HG03354 (cell line): ENCODE measurements at regions not wholly inside any gene's neighbourhood (a gene's known extent, or its start where the extent isn't known, plus 50 kb on each side); places are given as distances from the start of the nearest gene placed in this dataset.
"Not testable (repeated sequence)": the region's sequence is repeated elsewhere in the genome, so short reads cannot be mapped to it uniquely, and the experiment has no call there.

Experiments used
- ATAC-seq: cut with Tn5 transposase; IDR thresholded peaks from one replicate; pipeline ENCODE4 v1.9.1; 2021; ENCODE audit warnings: mild to moderate bottlenecking; ENCODE audit not compliant: unreplicated experiment, poor library complexity, severe bottlenecking

DNA sequence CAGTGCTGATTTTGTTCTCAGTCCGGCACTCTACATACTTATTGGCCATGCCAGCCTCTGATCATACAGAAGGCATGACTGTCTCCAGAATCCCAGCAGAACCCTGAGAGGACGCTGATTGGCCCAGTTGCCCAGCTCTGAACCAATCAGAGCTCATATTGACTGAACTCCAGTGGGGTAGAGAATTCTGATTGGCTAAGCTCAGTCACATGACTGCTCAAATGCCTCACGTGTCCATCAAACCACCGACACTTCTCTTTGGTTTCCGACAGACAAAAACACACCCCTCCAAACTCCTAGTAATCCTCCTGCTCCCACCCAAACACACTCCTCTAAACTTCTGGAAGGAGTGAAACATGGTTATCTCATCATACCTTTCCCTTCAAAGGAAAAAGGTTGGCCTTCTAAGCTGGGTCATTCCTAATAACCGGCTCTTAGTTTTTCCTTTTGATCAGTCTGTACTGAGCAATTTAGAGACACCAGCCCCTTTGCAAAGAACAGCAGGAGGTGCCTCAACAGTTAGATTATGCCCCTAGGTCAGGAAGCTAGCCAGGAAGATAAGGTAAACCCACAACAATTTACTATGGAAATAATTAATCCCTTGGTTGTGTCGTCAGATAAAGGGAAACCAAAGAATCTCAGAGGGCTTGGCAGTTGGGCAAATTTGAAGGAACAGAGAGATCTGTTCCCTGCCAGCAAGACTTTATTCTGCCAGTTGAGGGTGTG lies 187.8 kb downstream of the TLE3 start:
- no peak for ATAC-seq

DNA sequence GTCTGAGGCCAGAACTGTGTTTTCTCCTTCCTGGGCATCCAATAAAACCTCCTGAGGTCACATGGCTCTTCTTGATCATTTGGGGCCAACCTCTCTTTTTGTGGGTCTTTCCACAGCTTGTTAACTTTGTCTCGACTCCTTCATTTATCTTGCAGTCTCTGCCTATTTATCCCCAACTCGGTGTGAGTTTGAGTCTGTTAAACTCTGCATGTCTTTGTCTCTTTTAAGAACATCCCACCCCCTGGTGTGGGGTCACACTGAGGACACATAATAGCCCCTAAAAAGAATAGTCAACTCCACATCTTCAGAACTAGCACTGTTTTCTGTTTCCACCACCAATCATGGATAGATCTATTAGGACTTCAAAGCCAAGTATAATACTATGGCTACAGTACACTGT lies 187.2 kb downstream of the TLE3 start:
- ATAC-seq = no peak

DNA sequence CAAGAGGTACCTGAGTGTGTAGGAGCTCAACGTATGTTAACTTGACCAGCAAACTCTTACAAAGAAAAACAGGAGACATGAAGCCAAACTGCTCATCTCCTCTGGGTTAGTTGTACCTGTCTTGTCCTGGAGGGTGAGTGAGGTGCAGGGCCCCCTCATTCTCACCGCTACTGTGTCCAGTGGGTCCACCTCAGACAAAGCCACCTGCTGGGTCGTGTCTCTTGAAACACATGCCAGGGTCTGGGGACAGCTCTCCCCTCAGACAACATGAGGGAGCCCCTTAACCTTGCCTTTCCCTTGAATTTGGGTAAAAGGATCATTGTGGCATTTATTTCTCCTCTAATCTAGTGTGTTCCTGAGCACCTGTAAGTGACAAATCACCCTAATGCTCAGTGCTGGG lies 185.6 kb downstream of the TLE3 start:
- no peak for ATAC-seq

DNA sequence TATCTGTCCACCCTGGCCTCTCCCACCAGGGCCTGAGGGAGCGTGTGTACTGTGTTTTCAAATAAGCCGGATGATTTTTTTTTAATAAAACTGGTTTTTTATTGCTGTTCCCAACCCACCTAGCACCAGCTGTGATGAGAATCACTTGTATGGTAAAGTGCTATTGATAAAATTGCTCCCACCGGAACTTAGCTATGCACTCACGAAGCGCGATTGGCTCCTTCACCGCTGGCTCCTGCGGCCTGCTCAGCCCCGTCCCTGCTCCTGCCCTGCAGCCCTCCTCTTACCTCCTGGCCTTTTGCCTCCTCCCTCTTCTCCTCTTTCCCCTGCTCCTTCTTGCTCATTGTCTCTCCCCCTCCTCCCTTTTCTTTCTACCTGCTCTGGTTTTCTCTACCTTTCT lies 183.7 kb downstream of the TLE3 start:
- no peak for ATAC-seq

DNA sequence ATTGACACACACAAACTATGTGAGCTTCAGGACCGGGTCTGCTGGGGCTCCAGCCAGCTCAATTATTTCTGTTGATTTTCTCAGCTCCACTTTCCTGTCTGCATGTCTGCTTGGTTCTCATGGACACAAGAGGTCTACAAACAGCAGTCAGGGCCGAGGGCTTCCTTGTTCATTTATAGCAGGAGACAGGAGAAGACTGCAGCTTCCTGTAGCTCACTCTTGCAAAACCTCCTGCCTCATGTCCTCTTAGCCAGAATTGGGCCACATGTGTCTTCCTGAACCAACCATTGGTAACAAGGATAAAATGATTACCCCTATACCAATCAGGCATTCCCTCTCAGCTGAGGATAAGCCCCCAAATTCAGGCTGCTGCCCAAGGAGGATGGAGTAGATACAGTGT lies 182.8 kb downstream of the TLE3 start:
- ATAC-seq = no peak

DNA sequence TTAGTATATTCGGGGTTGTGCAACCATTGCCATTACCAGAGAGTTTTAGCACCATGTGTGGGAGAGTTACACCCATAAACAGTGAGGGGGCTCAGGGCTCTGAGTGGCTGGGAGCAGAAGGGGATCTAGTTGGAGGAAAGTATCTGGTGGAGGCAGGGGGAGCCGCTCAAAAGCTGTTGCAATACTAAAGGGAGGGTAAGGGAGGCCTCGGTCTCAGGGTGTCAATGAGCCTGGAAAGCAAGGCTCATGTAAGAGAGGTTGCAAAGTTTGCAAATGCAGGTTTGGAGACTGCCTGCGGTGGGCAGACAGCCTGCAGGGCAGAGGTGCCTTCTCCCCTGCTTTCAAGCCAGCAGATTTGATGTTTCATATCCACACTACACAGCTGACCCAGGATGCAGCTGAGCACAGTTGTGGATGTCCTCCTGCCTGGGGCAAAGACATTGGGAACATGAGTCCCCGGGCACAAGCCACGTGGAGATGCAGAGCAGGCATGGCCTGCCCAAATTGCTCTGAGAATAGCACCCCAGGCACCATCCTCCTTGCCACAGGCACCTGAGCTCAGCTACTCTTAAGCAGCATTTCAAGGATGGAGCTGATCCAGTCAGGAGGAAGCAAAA lies 181.4 kb downstream of the TLE3 start:
- no peak for ATAC-seq

DNA sequence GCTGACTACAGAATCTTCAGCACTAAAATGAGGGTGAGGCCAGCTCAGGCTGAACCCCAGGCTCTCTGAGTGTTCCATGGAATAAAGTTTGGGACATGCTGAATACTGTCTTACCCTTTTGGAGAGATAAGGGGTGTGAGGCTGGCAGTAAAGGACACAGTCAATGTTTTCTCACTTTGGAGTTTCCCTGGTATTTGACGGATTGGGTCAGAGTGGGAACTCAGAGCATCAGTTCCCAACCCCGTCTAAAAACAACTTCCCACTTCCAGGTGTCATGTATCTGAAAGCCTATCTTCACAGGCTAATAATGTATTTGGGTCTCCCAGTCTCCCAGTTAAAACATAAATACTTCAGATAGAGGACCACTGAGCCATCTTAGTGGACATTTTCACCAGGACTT lies 180.7 kb downstream of the TLE3 start:
- ATAC-seq = no peak

DNA sequence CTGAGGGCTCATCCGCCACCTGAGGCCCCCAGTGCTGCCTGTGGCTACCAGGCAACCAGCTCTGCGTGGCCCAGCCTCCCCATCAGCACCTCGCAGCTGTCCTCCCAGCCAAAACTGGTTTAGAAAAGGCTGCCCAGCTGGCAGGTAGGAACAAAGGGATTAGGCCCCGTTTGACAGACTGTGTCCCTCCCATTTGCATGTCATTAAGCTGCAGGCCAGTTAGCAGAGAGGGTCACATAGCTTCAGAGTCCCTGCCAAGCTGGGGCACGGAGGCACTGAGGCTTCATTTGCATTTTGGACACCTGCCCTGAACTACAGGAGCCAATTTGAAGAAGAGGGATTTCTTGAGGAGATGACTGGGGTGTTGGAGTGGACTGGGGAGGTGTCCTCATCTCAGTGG lies 177.9 kb downstream of the TLE3 start:
- no peak for ATAC-seq

DNA sequence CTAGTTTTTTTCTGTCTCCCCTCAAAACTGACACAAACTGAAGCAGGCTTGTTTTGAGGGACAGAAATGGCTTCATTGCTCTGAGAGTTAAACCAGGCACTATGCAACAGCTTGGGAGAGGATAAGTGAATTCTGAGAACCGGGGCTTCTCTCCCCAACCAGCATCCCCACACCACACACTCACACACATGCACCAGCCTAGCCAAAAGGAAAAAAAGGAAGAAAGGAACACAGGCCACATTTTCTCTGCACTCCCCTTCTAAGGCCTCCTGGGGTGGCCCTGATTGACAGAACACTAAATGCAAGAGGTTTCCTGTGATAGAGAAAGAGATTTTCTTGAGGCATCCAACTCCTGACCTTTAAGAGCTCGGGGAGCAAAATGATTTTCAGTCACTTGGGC lies 177.5 kb downstream of the TLE3 start:
- no peak for ATAC-seq

DNA sequence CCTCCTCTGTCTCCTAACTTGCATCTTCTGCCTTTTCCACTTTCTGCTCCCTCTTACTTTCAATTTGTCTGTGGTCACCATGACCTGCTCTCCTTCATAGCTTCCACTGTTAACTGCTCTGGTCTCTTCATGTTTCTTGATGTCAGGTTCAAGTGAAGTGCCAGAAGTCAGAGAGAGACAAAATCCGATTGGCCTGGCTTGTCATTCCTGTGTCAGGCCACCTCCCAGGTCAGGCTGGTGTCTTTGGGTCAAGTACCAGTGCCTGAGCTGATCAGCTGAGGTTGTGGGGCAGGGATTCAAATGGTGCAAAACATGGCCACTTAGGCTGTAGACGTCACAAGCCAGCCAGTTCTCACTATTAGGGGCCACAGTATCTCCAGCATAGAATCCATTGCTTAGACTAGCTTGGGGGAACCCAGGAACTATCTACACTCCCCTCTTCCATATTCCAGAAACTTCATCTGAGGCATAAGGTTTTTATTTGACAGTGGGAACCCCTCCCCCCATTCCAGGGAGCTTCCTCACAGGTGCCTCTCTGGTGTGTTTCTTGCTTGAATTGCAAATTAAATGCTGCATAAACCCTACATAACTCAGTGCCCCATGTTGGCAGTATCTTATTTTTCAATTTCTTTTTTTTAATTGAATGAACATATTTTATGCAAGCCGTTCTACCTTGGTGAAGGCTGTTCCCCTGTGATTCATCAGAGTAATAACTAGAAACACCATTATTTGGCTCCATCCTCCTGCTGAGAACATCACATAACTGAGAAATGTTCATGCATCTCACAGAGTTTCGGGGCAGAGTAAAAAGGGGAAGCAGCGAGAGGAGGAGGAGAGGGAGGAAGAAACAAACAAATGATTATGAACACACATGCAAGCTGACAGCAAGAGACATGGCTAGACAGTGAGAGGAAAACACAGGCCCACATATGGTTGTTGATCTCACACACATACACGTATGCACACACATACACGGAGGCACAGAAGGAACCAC lies 175.8 kb downstream of the TLE3 start:
- ATAC-seq = no peak

DNA sequence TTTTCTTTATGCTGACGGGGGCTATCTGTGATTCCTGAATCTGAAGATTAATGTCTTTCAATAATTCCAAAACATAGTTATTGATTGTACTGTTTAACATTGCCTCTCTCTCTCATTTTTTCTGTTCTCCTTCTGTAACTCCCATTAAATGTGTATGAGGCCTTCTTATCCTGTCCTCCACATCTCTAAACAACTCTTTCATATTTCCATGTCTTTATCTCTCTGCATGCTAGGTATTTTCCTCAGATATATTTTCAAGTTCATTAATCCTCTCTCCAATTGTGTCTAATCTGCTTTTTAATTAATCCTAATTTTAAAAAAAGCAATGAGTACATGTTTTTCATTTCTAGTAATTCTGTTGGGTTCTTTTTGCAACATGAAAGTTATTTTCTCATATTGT lies 173.2 kb downstream of the TLE3 start:
- ATAC-seq = no peak

DNA sequence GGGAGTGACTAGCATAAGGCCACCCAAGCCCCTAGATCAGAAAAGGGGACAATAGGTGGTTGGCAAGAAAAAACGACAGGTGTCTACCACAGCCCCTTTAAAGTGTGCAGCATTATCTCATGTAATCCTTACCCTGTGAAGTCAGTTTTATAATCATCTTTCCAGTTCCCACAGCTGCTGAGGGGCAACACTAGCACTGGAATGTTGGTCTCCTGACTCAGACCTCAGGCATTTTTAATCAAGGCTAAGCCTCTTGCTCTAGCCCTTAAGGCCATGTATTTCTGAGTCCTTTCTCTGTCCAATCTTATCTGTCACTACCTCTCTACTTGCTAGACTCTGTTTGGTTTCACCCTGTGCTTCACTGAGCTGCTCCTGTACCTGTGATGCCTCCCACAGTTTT lies 171.7 kb downstream of the TLE3 start:
- no peak for ATAC-seq

DNA sequence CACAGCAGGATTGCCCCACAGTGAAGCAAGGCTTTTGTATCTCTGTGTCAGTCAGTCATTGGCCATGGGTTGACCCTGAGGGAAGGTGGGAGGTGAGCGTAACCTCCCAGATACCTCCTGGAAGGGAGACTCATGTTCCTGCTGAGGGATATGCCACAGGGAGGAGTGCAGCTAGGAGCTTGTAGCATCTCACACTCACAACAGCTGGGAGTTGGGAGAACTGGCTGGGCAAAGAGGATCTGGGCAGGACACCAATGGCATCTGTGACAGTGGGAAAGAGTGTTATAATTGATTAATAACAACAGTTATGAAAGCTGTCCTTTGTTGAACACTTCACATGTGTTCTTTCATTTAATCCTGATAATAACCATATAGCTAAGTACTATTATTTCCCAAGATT lies 171.0 kb downstream of the TLE3 start:
- ATAC-seq = no peak

DNA sequence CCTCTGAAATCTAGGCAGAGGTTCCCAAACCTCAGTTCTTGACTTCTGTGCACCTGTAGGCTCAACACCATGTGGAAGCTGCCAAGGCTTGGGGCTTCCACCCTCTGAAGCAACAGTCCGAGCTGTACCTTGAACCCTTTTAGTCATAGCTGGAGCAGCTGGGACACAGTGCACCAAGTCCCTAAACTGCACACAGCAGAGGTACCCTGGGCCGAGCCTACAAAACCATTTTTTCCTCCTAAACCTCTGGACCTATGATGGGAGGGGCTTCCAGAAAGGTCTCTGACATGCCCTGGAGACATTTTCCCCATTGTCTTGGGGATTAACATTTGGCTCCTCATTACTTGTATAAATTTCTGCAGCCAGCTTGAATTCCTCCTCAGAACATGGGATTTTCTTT lies 168.8 kb downstream of the TLE3 start:
- not testable (repeated sequence) for ATAC-seq

DNA sequence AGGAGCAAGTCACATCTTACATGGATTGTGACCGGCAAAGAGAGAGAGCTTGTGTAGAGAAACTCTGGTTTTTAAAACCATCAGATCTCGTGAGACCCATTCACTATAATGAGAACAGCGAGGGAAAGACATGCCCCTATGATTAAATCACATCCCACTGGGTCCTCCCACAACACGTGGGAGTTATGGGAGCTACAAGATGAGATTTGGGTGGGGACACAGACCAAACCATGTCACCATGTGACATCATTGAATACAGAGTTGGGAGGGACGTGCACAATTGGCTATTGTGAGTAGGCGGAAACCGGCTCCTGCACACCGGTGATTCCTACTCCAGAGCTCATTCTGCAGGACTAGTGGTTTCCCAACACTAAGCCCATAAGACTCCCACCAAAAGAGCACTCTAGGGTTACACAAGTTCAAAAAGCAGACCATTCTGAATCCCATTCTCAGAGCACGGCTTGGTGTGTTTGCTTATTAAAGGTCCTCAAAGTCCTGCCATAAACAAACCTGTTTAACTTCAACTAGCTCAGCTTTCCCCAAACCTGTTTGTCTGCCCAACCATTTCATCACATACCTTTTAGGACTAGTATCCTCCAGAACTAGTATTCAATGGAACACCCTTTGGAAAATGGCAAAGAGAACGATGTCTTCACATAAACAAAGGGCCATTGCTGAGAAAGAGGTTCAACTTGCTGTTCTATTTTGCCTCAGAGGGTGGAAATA lies 167.6 kb downstream of the TLE3 start:
- no peak for ATAC-seq

DNA sequence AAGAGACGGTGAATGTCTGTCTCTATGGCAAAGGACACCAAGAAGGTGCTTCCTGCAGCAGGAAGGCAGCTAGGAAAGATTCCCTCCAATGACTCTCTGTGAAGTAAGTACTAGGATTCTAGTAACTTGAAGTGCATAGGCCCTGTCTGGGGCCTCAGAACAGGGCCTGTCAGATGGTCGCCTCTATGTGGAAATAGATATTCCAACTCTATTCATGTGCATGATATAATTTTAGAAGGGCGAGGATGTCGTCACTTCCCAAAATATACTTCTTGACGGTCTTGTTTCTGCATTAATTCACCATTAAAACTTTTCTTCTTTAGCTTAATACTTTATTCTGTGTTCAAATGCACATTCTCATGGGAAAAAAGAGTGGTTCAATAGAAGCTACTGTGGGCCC lies 167.0 kb downstream of the TLE3 start:
- no peak for ATAC-seq

DNA sequence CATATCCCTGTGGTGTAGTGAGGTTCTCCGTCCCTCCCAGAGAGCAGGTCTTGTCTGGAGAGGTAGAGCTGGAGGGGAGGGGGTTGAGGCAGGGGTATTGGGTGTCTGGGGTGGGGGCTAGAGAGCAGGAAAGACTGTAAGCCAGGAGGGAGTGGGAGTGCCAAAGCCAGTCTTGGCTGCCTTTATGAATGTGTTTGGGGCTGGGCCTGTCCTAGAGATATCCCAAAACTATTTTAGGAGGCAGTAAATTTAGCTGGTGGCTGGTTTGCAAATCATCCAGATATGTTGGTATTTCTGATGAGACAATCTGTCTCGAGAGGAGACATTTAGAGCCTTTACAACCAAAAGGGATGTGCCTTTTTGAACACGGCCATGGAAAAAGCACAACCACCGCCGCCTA lies 166.6 kb downstream of the TLE3 start:
- ATAC-seq = no peak

DNA sequence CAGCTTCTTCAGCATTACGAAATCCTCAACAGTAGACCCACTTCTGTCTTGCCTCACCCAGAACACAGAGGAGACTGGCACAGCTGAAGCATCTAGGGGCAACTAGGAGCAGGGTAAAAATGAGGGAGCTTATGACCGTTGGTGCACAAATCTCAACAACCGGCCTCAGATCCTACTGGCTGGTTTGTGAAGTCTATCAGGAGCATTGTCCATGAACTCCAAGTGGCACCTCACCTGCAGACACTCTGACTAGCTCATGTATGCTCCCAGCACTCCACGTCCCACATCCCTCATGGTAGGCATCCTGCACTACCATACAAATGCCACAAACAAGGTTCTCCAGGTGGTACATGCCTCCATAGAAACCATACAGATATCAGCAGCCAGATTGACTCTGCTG lies 163.1 kb downstream of the TLE3 start:
- ATAC-seq = no peak

DNA sequence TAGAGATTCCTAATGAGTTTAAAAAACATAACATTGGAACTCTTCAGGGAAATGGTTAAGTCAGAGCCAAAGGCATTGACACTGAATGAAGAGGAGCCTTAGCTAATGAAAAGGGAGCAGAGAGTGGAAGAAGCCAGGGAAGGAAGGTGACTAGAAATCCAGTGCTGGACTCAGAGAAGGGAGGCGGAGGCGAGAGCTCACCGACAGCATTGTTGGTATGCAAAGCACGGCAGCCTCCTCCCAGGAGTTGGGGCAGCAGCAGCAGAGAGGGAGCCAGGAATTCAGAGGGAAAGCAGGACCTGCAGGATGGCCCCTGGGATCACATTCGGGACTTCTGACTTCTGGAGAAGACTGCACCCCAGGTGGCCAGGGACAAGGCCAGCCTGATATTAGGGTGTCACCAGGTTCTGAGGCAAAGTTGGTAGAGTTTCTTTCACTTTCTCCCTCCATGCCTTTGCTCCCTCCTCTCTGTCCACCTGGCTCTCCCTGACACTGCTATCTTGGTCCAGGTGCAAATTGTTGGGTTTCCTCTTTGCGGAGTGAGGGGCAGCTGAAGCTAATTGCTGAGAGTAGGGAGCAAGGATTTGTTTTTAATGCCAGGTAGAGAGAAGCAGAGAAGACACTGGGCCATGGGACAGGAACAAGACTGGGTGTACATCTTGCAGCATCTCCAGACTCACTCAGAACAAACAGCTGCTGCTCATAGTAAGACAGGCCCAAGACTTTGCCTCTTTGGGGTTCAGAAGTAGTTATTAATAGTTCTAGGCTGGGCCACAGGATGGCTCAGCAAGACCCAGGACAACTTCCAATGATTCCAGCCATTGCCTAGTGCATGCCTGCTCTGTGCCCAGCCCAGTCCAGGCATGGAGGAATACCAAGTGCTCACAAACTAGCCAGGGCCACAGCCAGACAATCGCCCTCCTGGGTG lies 157.9 kb downstream of the TLE3 start:
- ATAC-seq = no peak
